GM20431 (cell line): ENCODE measurements at regions not wholly inside any gene's neighbourhood (a gene's known extent, or its start where the extent isn't known, plus 50 kb on each side); places are given as distances from the start of the nearest gene placed in this dataset.
"Not testable (repeated sequence)": the region's sequence is repeated elsewhere in the genome, so short reads cannot be mapped to it uniquely, and the experiment has no call there.

Experiments used
- in situ Hi-C: fragments of 300-500 bp; cut with MseI, MboI; formaldehyde crosslinking; loops from one replicate; pipeline ENCODE4 v1.15.0; 2020; ENCODE audit warnings: low sequenced_read_pairs; ENCODE audit not compliant: unreplicated experiment

GRCh38 chr17:22514315-22514714 lies 822.0 kb downstream of the KCNJ18 start:
- in situ Hi-C loops: no loop called here

GRCh38 chr17:22514767-22515320 lies 822.5 kb downstream of the KCNJ18 start:
- in situ Hi-C loops: no loop called here

- in situ Hi-C loops: no loop called here
Measured at GRCh38 chr17:22515599-22515998, 823.3 kb downstream of the KCNJ18 start.

GRCh38 chr17:22516861-22517636 lies 824.7 kb downstream of the KCNJ18 start:
- in situ Hi-C loops: no loop called here

- in situ Hi-C loops: no loop called here
Measured at GRCh38 chr17:22517716-22518115, 825.4 kb downstream of the KCNJ18 start.

GRCh38 chr17:22518185-22518584 lies 825.9 kb downstream of the KCNJ18 start:
- in situ Hi-C loops: no loop called here

- in situ Hi-C loops: loop anchor here (25.0 kb wide), 1 partner anchor 112 kb away; no protein-coding TSS in a partner anchor
Measured at GRCh38 chr17:22548873-22549272, 856.5 kb downstream of the KCNJ18 start.

GRCh38 chr17:22551695-22552415 lies 859.5 kb downstream of the KCNJ18 start:
- in situ Hi-C loops: not testable (repeated sequence)

GRCh38 chr17:22569459-22570143 lies 877.3 kb downstream of the KCNJ18 start:
- in situ Hi-C loops: no loop called here

- in situ Hi-C loops: no loop called here
Measured at GRCh38 chr17:22570144-22570845, 878.0 kb downstream of the KCNJ18 start.

- in situ Hi-C loops: no loop called here
Measured at GRCh38 chr17:22599322-22599721, 907.0 kb downstream of the KCNJ18 start.

GRCh38 chr17:22600644-22601298 lies 908.4 kb downstream of the KCNJ18 start:
- in situ Hi-C loops: no loop called here
